CD4-positive, alpha-beta T cell (primary cell): ENCODE measurements at regions not wholly inside any gene's neighbourhood (a gene's known extent, or its start where the extent isn't known, plus 50 kb on each side); places are given as distances from the start of the nearest gene placed in this dataset.

Experiments
- ATAC-seq: fragments of 200-7000 bp; cut with Tn5 transposase; one replicate; pipeline ENCODE4 v1.10.0; 2022; ENCODE audit warnings: mild to moderate bottlenecking; ENCODE audit not compliant: poor library complexity
- CTCF ChIA-PET: fragments of 350-600 bp; sonication (Branson Sonifier 250); formaldehyde crosslinking; loops from one replicate; lab custom pipeline; 2021; ENCODE audit warnings: antibody characterized with exemption, inconsistent platforms; lab: Charles Lee
- POLR2A ChIA-PET: fragments of 350-600 bp; sonication (Branson Sonifier 250); formaldehyde crosslinking; loops from one replicate; lab custom pipeline; 2021; ENCODE audit warnings: antibody characterized with exemption, inconsistent platforms; lab: Charles Lee
- DNase-seq, 14 experiments: peaks; one replicate each; pipeline ENCODE4 v3.0.0-alpha.2; 2013 to 2020; ENCODE audit warnings: mixed read lengths in 2 of 14
- H3K27ac ChIP-seq, 2 donors: one replicate each; pipeline versions ENCODE4 v1.5.1 to v1.7.0; 2013; ENCODE audit warnings: low read length in 2 of 2, low read depth in 1 of 2, mild to moderate bottlenecking in 1 of 2
- H3K27me3 ChIP-seq, 2 experiments: 1 replicate in 1 of 2; 2 replicates in 1 of 2; pipeline versions ENCODE4 v1.6.1 to v1.7.0; 2013; ENCODE audit warnings: low read length in 2 of 2, control low read depth in 1 of 2, mild to moderate bottlenecking in 1 of 2, moderate library complexity in 1 of 2; ENCODE audit not compliant: insufficient read depth in 2 of 2, control insufficient read depth in 1 of 2
- H3K36me3 ChIP-seq: one replicate; pipeline ENCODE4 v1.6.1; 2013; ENCODE audit warnings: low read length, control low read depth; ENCODE audit not compliant: insufficient read depth
- H3K4me1 ChIP-seq: one replicate; pipeline ENCODE4 v1.6.1; 2013; ENCODE audit warnings: low read length, control low read depth; ENCODE audit not compliant: insufficient read depth
- H3K4me3 ChIP-seq: one replicate; pipeline ENCODE4 v1.5.1; 2013; ENCODE audit warnings: mild to moderate bottlenecking, low read length, moderate library complexity
- H3K9me3 ChIP-seq, 2 experiments: 1 replicate in 1 of 2; 2 replicates in 1 of 2; pipeline versions ENCODE4 v1.6.1 to v1.7.0; 2013; ENCODE audit warnings: low read length in 2 of 2, mild to moderate bottlenecking in 2 of 2, control low read depth in 1 of 2, moderate library complexity in 1 of 2; ENCODE audit not compliant: control insufficient read depth in 1 of 2, insufficient read depth in 1 of 2
- H3K27ac Mint-ChIP-seq: one replicate; pipeline ENCODE4 v1.8.0; 2020; ENCODE audit warnings: mixed read lengths
- H3K27me3 Mint-ChIP-seq: one replicate; pipeline ENCODE4 v1.8.0; 2021; ENCODE audit warnings: mixed read lengths
- H3K36me3 Mint-ChIP-seq: one replicate; pipeline ENCODE4 v1.8.0; 2021; ENCODE audit warnings: low read depth, mixed read lengths
- H3K4me1 Mint-ChIP-seq: one replicate; pipeline ENCODE4 v1.8.0; 2021; ENCODE audit warnings: low read depth, mixed read lengths
- H3K4me3 Mint-ChIP-seq: one replicate; pipeline ENCODE4 v1.8.0; 2020; ENCODE audit warnings: mild to moderate bottlenecking, mixed read lengths
- H3K9me3 Mint-ChIP-seq: one replicate; pipeline ENCODE4 v1.8.0; 2020; ENCODE audit warnings: mixed read lengths
- CTCF ChIP-seq: fragments of 200-600 bp; IDR thresholded peaks from one replicate; pipeline ENCODE4 v1.8.0; 2022; ENCODE audit warnings: antibody characterized with exemption, mild to moderate bottlenecking
- intact Hi-C, 2 experiments: fragments of 100-400 bp; cut with DNase I in 1 of 2; cut with micrococcal nuclease in 1 of 2; formaldehyde crosslinking; loops; one replicate each; pipeline versions ENCODE4 v1.15.1 to v1.9.0; 2023 to 2025; cut with DNase I, micrococcal nuclease

- peaks cover 26% of the 10 kb centered on the region for H3K4me1 ChIP-seq
- CTCF ChIA-PET = no interaction called here
Measured at GRCh38 chr4:152085657-152086056, 324.9 kb upstream of the GATB start.

GRCh38 chr4:152083338-152083737 is 322.5 kb upstream of the GATB start:
- no peaks in the 10 kb centered on the region for H3K27me3 ChIP-seq
- intact Hi-C loops = loop anchor here in 1 of 2 experiments (10.0 kb wide), 1 partner anchor 51 kb away; no protein-coding TSS in a partner anchor
- Mint-ChIP-seq H3K36me3 (no peaks in the 10 kb centered on the region), H3K27ac (no peak overlapping the region), H3K4me1 (peaks cover 91% of the 10 kb centered on the region), H3K4me3 (peak overlapping the region; percentile 5), H3K9me3 (peaks cover 4% of the 10 kb centered on the region), H3K27me3 (no peaks in the 10 kb centered on the region)
- ChIA-PET POLR2A (interaction anchor here (7.8 kb wide), 1 partner anchor 18 kb away, joined by 52 read pairs; no protein-coding TSS in a partner anchor), CTCF (no interaction called here)
- H3K27ac ChIP-seq = no peak overlapping the region
- H3K36me3 ChIP-seq = no peaks in the 10 kb centered on the region
- no peaks in the 10 kb centered on the region for H3K9me3 ChIP-seq
- DNase-seq (no peak), ATAC-seq (no peak)
- peaks cover 30% of the 10 kb centered on the region for H3K4me1 ChIP-seq
- no peak overlapping the region for H3K4me3 ChIP-seq
- no peak for TF ChIP-seq CTCF

More at GRCh38 chr4:152085657-152086056, 324.9 kb upstream of the GATB start:
- H3K4me3 Mint-ChIP-seq = peak overlapping the region; percentile 17
- Histone ChIP-seq H3K36me3 (no peaks in the 10 kb centered on the region), H3K27me3 (no peaks in the 10 kb centered on the region), H3K9me3 (no peaks in the 10 kb centered on the region), H3K27ac (no peak overlapping the region), H3K4me3 (no peak overlapping the region)
- H3K36me3 Mint-ChIP-seq = no peaks in the 10 kb centered on the region
- POLR2A ChIA-PET = interaction anchor here (7.8 kb wide), 1 partner anchor 15 kb away, joined by 52 read pairs; no protein-coding TSS in a partner anchor
- ATAC-seq (peak; percentile 74), DNase-seq (peak in 2 of 14 experiments; percentile 39)
- no peak for TF ChIP-seq CTCF
- peak overlapping the region; percentile 63 for H3K27ac Mint-ChIP-seq
- no peaks in the 10 kb centered on the region for H3K27me3 Mint-ChIP-seq
- peaks cover 81% of the 10 kb centered on the region for H3K4me1 Mint-ChIP-seq
- peaks cover 4% of the 10 kb centered on the region for H3K9me3 Mint-ChIP-seq
- intact Hi-C loops = loop anchor here in 1 of 2 experiments (10.0 kb wide), 1 partner anchor 49 kb away; no protein-coding TSS in a partner anchor

GRCh38 chr4:152081024-152081423 is 320.2 kb upstream of the GATB start:
- peak overlapping the region; percentile 93 for H3K27ac Mint-ChIP-seq
- Histone ChIP-seq H3K27ac (no peak overlapping the region), H3K4me1 (peaks cover 43% of the 10 kb centered on the region), H3K36me3 (no peaks in the 10 kb centered on the region), H3K4me3 (no peak overlapping the region), H3K9me3 (peaks cover 0 to 3% of the 10 kb centered on the region in 2 experiments), H3K27me3 (no peaks in the 10 kb centered on the region)
- intact Hi-C loops = loop anchor here in 1 of 2 experiments (2.0 to 10.0 kb wide), 2 partner anchors 20 to 54 kb away; no protein-coding TSS in a partner anchor
- CTCF ChIA-PET = interaction anchor here (0.5 to 1.0 kb wide), 2 partner anchors 21 to 262 kb away, joined by 3 read pairs; no protein-coding TSS in a partner anchor
- ATAC-seq (no peak), DNase-seq (no peak)
- POLR2A ChIA-PET = interaction anchor here (0.7 to 7.8 kb wide), 4 partner anchors 17 to 98 kb away, joined by 3 to 52 read pairs (median 4); no protein-coding TSS in a partner anchor
- H3K27me3 Mint-ChIP-seq = no peaks in the 10 kb centered on the region
- H3K9me3 Mint-ChIP-seq = peaks cover 6% of the 10 kb centered on the region
- H3K36me3 Mint-ChIP-seq = no peaks in the 10 kb centered on the region
- peaks cover 97% of the 10 kb centered on the region for H3K4me1 Mint-ChIP-seq
- peak overlapping the region; percentile 16 for H3K4me3 Mint-ChIP-seq
- no peak for TF ChIP-seq CTCF
